Muscle of back (tissue), 3 donors: ENCODE measurements at regions not wholly inside any gene's neighbourhood (a gene's known extent, or its start where the extent isn't known, plus 50 kb on each side); places are given as distances from the start of the nearest gene placed in this dataset.

Experiments
- DNase-seq, 3 donors: peaks; one replicate each; pipeline versions ENCODE4 v3.0.0 to v3.0.0-alpha.2; 2013

GRCh38 chr6:137779982-137780381, 87.1 kb upstream of the TNFAIP3 start:
- no peak for DNase-seq

- no peak for DNase-seq
These were observed 86.5 kb upstream of the TNFAIP3 start for GRCh38 chr6:137780447-137781034.

- no peak for DNase-seq
These were observed 85.4 kb upstream of the TNFAIP3 start for GRCh38 chr6:137781639-137782038.

- no peak for DNase-seq
These were observed 84.7 kb upstream of the TNFAIP3 start for GRCh38 chr6:137782166-137783039.

- DNase-seq, result peak in 2 of 3 donors; percentile 64 to 80
These were observed 83.3 kb upstream of the TNFAIP3 start for GRCh38 chr6:137783710-137784109.

GRCh38 chr6:137784583-137784982, 82.5 kb upstream of the TNFAIP3 start:
- DNase-seq, result no peak

- DNase-seq, result peak in 1 of 3 donors; percentile 62
These were observed 80.0 kb upstream of the TNFAIP3 start for GRCh38 chr6:137787016-137787415.

- DNase-seq, result no peak
These were observed 78.8 kb upstream of the TNFAIP3 start for GRCh38 chr6:137788248-137788647.

GRCh38 chr6:137791281-137792159, 75.5 kb upstream of the TNFAIP3 start:
- DNase-seq, result peak in 1 of 3 donors; percentile 41

GRCh38 chr6:137792160-137793033, 74.7 kb upstream of the TNFAIP3 start:
- DNase-seq, result no peak

- DNase-seq, result no peak
These were observed 73.1 kb upstream of the TNFAIP3 start for GRCh38 chr6:137793805-137794515.

- no peak for DNase-seq
These were observed 72.4 kb upstream of the TNFAIP3 start for GRCh38 chr6:137794516-137795201.

- no peak for DNase-seq
These were observed 71.6 kb upstream of the TNFAIP3 start for GRCh38 chr6:137795501-137795900.

- DNase-seq, result no peak
These were observed 68.8 kb upstream of the TNFAIP3 start for GRCh38 chr6:137798261-137798660.

- no peak for DNase-seq
These were observed 68.2 kb upstream of the TNFAIP3 start for GRCh38 chr6:137798846-137799245.

- peak in 2 of 3 donors; percentile 49 to 60 for DNase-seq
These were observed 67.0 kb upstream of the TNFAIP3 start for GRCh38 chr6:137799950-137800568.

- DNase-seq, result no peak
These were observed 66.3 kb upstream of the TNFAIP3 start for GRCh38 chr6:137800762-137801161.

GRCh38 chr6:137801352-137802114, 65.5 kb upstream of the TNFAIP3 start:
- no peak for DNase-seq
